Smooth muscle cell (in vitro differentiated cells): ENCODE measurements at regions not wholly inside any gene's neighbourhood (a gene's known extent, or its start where the extent isn't known, plus 50 kb on each side); places are given as distances from the start of the nearest gene placed in this dataset.

Experiments used
- DNase-seq: peaks from one replicate; lab custom pipeline; 2025; ENCODE audit not compliant: unreplicated experiment; lab: John Stamatoyannopoulos, UW
- H2AFZ ChIP-seq: fragments of 200-600 bp; sonication (generic); 2 replicates; pipeline ENCODE4 v1.6.0; 2016; ENCODE audit warnings: antibody characterized with exemption, low read depth, mild to moderate bottlenecking
- H3F3A ChIP-seq: fragments of 200-600 bp; sonication (generic); 2 replicates; pipeline ENCODE4 v1.6.0; 2017; ENCODE audit warnings: antibody characterized with exemption, low read depth
- H3K27ac ChIP-seq: fragments of 200-600 bp; sonication (generic); 2 replicates; pipeline ENCODE4 v1.5.1; 2016; ENCODE audit warnings: low read depth, mild to moderate bottlenecking
- H3K27me3 ChIP-seq: fragments of 200-600 bp; sonication (generic); 2 replicates; pipeline ENCODE4 v1.6.1; 2016; ENCODE audit warnings: low read depth, mild to moderate bottlenecking
- H3K36me3 ChIP-seq: fragments of 200-600 bp; sonication (generic); 2 replicates; pipeline ENCODE4 v1.5.1; 2016; ENCODE audit warnings: low read depth
- H3K4me1 ChIP-seq: fragments of 200-600 bp; sonication (generic); 2 replicates; pipeline ENCODE4 v1.5.1; 2016; ENCODE audit warnings: low read depth
- H3K4me2 ChIP-seq: fragments of 200-600 bp; sonication (generic); 2 replicates; pipeline ENCODE4 v1.6.0; 2016; ENCODE audit warnings: mild to moderate bottlenecking
- H3K4me3 ChIP-seq: fragments of 200-600 bp; sonication (generic); 2 replicates; pipeline ENCODE4 v1.5.1; 2016; ENCODE audit warnings: mild to moderate bottlenecking
- H3K79me2 ChIP-seq: fragments of 200-600 bp; sonication (generic); 2 replicates; pipeline ENCODE4 v1.6.0; 2016; ENCODE audit warnings: low read depth, mild to moderate bottlenecking
- H3K9ac ChIP-seq: fragments of 200-600 bp; sonication (generic); 2 replicates; pipeline ENCODE4 v1.6.0; 2016; ENCODE audit warnings: low read depth
- H3K9me3 ChIP-seq: fragments of 200-600 bp; sonication (generic); replicated peaks from 2 replicates; pipeline ENCODE4 v1.5.1; 2016; ENCODE audit warnings: low read depth
- H4K20me1 ChIP-seq: fragments of 200-600 bp; sonication (generic); 2 replicates; pipeline ENCODE4 v1.6.0; 2016; ENCODE audit warnings: low read depth
- WGBS: methylation state at CpG from one replicate; pipeline ENCODE4 v1.1.7; 2016; ENCODE audit warnings: low lambda C conversion rate; 5-methylcytosine and 5-hydroxymethylcytosine counted together
- TF ChIP-seq, protein P1 (sequence below): fragments of 200-600 bp; sonication (generic); IDR thresholded peaks from 2 replicates; pipeline ENCODE4 v1.5.1; 2017; ENCODE audit warnings: borderline replicate concordance, mild to moderate bottlenecking, antibody characterized with exemption; ENCODE audit not compliant: insufficient read depth, poor library complexity, severe bottlenecking

DNA sequence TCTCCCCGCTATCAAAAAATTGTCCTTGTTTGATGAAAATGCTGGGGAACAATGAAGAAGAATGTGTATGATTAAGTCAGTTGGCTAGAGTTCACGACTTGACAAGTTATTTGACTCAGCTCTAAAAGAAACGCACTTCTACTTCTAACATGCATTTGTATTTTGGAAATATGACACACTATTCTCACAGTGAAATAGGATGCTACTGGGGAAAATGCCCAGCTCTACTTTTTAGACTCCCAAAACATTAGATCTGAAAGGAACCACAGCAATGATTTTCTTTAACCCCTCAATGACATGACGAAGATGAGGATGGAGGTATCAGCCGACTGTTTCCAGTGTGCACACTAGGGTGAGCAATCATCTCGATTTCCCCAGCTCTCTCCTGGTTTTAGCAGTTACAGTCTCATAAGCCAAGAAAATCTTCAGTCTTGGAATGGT, 83.6 kb upstream of the PCSK1 start:
- H3K27me3 ChIP-seq: no peaks in the 10 kb centered on the region
- no peak overlapping the region for H3K27ac ChIP-seq
- no peaks in the 10 kb centered on the region for H3K9me3 ChIP-seq
- H3K4me3 ChIP-seq: no peak overlapping the region
- no peak for DNase-seq
- no peak overlapping the region for H3K4me2 ChIP-seq
- no peaks in the 10 kb centered on the region for H3K36me3 ChIP-seq
- H3F3A ChIP-seq: no peaks in the 10 kb centered on the region
- no peaks in the 10 kb centered on the region for H3K4me1 ChIP-seq
- no peaks in the 10 kb centered on the region for H4K20me1 ChIP-seq
- 80% methylated on average over 6 of the region's 6 CpGs for WGBS
- no peaks in the 10 kb centered on the region for H3K79me2 ChIP-seq
- H3K9ac ChIP-seq: no peak overlapping the region
- TF ChIP-seq, protein P1, sequence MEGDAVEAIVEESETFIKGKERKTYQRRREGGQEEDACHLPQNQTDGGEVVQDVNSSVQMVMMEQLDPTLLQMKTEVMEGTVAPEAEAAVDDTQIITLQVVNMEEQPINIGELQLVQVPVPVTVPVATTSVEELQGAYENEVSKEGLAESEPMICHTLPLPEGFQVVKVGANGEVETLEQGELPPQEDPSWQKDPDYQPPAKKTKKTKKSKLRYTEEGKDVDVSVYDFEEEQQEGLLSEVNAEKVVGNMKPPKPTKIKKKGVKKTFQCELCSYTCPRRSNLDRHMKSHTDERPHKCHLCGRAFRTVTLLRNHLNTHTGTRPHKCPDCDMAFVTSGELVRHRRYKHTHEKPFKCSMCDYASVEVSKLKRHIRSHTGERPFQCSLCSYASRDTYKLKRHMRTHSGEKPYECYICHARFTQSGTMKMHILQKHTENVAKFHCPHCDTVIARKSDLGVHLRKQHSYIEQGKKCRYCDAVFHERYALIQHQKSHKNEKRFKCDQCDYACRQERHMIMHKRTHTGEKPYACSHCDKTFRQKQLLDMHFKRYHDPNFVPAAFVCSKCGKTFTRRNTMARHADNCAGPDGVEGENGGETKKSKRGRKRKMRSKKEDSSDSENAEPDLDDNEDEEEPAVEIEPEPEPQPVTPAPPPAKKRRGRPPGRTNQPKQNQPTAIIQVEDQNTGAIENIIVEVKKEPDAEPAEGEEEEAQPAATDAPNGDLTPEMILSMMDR: no peak
- H2AFZ ChIP-seq: no peak overlapping the region

DNA sequence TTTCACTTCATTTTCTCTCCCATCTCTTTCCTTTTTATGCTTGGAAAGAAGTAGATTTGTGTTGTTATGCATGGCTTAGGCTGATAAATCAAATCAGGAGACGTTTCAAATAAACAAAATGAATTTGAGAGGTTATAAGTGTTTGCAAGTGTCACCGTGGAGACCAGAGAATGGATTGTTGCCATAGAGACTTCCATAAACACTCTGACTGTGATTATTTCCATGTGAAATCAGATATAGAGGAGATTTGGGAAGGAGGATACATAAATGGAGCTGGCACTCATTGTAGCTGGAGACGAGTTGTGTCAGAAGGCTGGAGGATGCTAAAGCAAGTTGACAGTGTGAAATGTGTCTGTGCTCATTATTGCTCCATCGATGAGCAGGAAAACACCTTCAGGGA, 84.2 kb upstream of the PCSK1 start:
- Histone ChIP-seq H3F3A (no peaks in the 10 kb centered on the region), H3K79me2 (no peaks in the 10 kb centered on the region), H3K4me1 (no peaks in the 10 kb centered on the region), H3K4me3 (no peak overlapping the region), H3K4me2 (no peak overlapping the region), H2AFZ (no peak overlapping the region), H3K36me3 (no peaks in the 10 kb centered on the region), H3K27me3 (no peaks in the 10 kb centered on the region), H3K9me3 (no peaks in the 10 kb centered on the region), H3K27ac (no peak overlapping the region), H4K20me1 (no peaks in the 10 kb centered on the region), H3K9ac (no peak overlapping the region)
- TF ChIP-seq, protein P1: no peak
- WGBS: 76% methylated on average over 4 of the region's 4 CpGs
- no peak for DNase-seq

DNA sequence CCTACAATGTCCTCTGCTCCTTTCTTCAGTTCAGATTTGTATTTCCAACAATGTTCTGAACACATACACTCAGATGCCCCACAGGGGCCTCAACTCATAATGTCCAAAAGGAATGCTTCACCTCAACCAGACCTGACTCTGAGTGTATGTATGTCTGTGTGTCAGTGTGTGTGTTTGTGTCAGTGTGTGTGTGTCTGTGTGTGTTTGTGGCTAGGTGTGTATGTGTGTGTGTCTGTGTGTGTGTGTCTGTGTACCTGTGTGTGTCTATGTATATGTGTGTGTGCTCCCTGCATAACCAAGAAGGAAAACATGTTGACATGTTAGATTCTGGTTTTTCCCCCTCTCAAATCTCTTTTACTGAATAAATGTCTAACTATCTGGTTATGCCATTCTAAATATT, 87.3 kb upstream of the PCSK1 start:
- Histone ChIP-seq H3K36me3 (no peaks in the 10 kb centered on the region), H3K9ac (no peak overlapping the region), H3K9me3 (no peaks in the 10 kb centered on the region), H2AFZ (no peak overlapping the region), H3F3A (no peaks in the 10 kb centered on the region), H4K20me1 (no peaks in the 10 kb centered on the region), H3K4me3 (no peak overlapping the region), H3K79me2 (no peaks in the 10 kb centered on the region), H3K27ac (no peak overlapping the region), H3K27me3 (no peaks in the 10 kb centered on the region), H3K4me1 (no peaks in the 10 kb centered on the region), H3K4me2 (no peak overlapping the region)
- DNase-seq: no peak
- TF ChIP-seq, protein P1: no peak

DNA sequence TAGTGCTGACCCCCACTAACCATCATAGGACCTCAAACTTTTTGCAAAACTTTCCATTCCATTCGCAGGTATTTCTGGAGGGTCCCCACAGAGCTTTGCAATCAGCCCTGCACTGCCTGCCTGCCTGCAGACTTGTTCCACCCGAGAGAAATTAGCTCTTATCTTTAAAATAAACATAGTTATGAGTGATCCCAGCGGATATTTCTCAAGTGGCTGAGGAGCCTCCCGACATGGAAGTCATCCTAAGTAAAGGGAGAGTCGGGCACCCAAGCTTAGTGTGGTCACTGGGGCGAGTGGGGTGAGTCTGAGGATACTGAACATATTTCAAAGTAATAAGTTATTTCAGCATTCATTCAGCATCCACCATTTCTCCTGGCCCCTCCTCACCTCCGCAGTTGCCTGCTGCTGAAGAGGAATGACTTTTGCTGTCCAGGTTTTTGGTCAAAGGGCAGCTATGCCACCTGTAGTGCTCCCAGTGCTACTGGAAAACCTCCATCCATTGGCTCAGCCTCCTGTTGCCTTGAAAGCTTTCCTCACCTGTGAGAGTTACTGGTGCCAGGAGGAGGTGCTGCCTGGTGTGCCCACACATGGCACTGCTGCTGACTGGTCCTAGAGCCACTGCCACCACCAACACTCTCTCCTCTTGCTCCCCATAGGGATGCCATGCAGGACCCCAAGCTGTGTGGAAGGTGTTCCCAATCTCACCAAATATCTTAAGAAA, 89.7 kb upstream of the PCSK1 start:
- no peaks in the 10 kb centered on the region for H3K9me3 ChIP-seq
- H3K9ac ChIP-seq: no peak overlapping the region
- H3K79me2 ChIP-seq: no peaks in the 10 kb centered on the region
- H3K4me1 ChIP-seq: no peaks in the 10 kb centered on the region
- no peak overlapping the region for H2AFZ ChIP-seq
- H3K27ac ChIP-seq: no peak overlapping the region
- no peaks in the 10 kb centered on the region for H3K36me3 ChIP-seq
- DNase-seq: no peak
- H3K4me3 ChIP-seq: no peak overlapping the region
- no peaks in the 10 kb centered on the region for H3F3A ChIP-seq
- TF ChIP-seq, protein P1: no peak
- no peaks in the 10 kb centered on the region for H4K20me1 ChIP-seq
- 73% methylated on average over 7 of the region's 7 CpGs for WGBS
- no peak overlapping the region for H3K4me2 ChIP-seq
- peaks cover 4% of the 10 kb centered on the region for H3K27me3 ChIP-seq
